ENCODE measurements at regions not wholly inside any gene's neighbourhood (a gene's known extent, or its start where the extent isn't known, plus 50 kb on each side); places are given as distances from the start of the nearest gene placed in this dataset.

DNA sequence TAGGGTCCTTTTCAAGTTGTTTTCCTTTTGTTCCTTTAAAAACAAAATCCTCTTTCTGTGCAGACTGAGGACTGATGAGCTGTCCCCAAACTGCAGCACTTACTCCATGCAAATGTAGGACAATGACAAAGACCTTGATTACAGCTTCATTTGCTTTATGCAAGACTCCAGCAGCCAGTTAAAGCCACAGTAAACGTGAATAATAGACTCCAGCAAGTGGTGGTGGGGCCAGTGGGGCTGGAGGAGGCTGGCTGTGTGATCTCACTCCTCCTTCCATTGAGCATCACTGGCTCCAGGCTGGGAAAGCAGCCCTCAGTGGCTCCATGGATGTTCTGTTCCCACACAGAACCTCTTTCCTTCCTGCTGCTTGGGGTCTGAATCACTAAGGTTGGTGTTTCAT is 306.0 kb upstream of the CELF4 start:
- H3K4me3 ChIP-seq (ENCODE audit: low read length in 2 of 2), result no peak overlapping the region
- no peaks in the 10 kb centered on the region for H3K27me3 ChIP-seq (ENCODE audit: control insufficient read depth in 2 of 2, insufficient read depth in 2 of 2, low read length in 2 of 2)
- no peaks in the 10 kb centered on the region for H3K36me3 ChIP-seq (ENCODE audit: control insufficient read depth in 2 of 2, insufficient read depth in 2 of 2, low read length in 2 of 2)
- H3K4me1 ChIP-seq (ENCODE audit: control insufficient read depth in 2 of 2, insufficient read depth in 2 of 2, low read length in 2 of 2), result no peaks in the 10 kb centered on the region
- no peak overlapping the region for H3K27ac ChIP-seq (ENCODE audit: low read depth in 2 of 2, low read length in 2 of 2)
- no peak overlapping the region for H3K9ac ChIP-seq (ENCODE audit: low read depth in 1 of 2, low read length in 2 of 2)
- H3K9me3 ChIP-seq (ENCODE audit: control insufficient read depth in 2 of 2, low read length in 2 of 2), result no peaks in the 10 kb centered on the region

DNA sequence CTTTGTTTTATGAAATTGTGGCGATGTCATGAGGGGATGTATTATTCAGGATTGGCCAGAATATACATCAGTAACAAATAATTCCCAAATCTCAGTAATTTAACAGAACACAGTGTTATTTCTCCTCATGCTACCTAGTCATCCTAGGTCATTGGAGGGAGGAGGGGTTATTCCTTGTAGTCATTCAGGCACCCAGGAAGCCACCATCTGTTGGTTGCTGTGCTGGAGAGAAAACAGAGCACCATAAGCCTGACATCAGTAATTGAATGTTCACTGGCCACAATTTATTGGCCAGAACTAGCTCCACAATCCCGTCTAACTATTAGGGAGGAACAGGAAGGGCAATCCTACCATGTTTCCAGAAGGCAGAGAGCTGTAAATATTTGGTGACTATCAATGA is 303.5 kb upstream of the CELF4 start:
- Histone ChIP-seq H3K27me3 (ENCODE audit: control insufficient read depth in 2 of 2, insufficient read depth in 2 of 2, low read length in 2 of 2) (no peaks in the 10 kb centered on the region), H3K4me1 (ENCODE audit: control insufficient read depth in 2 of 2, insufficient read depth in 2 of 2, low read length in 2 of 2) (no peaks in the 10 kb centered on the region), H3K4me3 (ENCODE audit: low read length in 2 of 2) (no peak overlapping the region), H3K9ac (ENCODE audit: low read depth in 1 of 2, low read length in 2 of 2) (no peak overlapping the region), H3K36me3 (ENCODE audit: control insufficient read depth in 2 of 2, insufficient read depth in 2 of 2, low read length in 2 of 2) (no peaks in the 10 kb centered on the region), H3K27ac (ENCODE audit: low read depth in 2 of 2, low read length in 2 of 2) (no peak overlapping the region), H3K9me3 (ENCODE audit: control insufficient read depth in 2 of 2, low read length in 2 of 2) (no peaks in the 10 kb centered on the region)

DNA sequence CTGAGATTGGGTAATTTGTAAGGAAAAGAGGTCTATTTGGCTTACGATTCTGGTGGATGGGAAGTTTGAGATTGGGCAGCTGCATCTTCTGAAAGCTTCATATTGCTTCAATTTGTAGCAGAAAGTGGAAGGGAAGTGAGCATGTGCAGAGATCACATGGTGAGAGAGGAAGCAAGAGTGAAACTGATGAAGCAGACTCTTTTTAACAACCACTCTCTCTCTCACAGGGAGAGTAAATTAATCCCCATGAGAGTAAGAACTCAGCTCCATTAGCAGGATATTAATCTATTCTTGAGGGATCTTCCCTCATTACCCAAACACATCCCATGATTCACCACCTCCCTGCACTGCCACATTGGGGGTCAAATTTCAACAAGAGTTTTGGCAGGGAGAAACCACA is 298.5 kb upstream of the CELF4 start:
- H3K27ac ChIP-seq (ENCODE audit: low read depth in 2 of 2, low read length in 2 of 2), result no peak overlapping the region
- H3K4me3 ChIP-seq (ENCODE audit: low read length in 2 of 2), result no peak overlapping the region
- no peaks in the 10 kb centered on the region for H3K4me1 ChIP-seq (ENCODE audit: control insufficient read depth in 2 of 2, insufficient read depth in 2 of 2, low read length in 2 of 2)
- H3K9me3 ChIP-seq (ENCODE audit: control insufficient read depth in 2 of 2, low read length in 2 of 2), result peaks cover 2 to 4% of the 10 kb centered on the region in 2 donors
- no peaks in the 10 kb centered on the region for H3K36me3 ChIP-seq (ENCODE audit: control insufficient read depth in 2 of 2, insufficient read depth in 2 of 2, low read length in 2 of 2)
- H3K9ac ChIP-seq (ENCODE audit: low read depth in 1 of 2, low read length in 2 of 2), result no peak overlapping the region
- no peaks in the 10 kb centered on the region for H3K27me3 ChIP-seq (ENCODE audit: control insufficient read depth in 2 of 2, insufficient read depth in 2 of 2, low read length in 2 of 2)

DNA sequence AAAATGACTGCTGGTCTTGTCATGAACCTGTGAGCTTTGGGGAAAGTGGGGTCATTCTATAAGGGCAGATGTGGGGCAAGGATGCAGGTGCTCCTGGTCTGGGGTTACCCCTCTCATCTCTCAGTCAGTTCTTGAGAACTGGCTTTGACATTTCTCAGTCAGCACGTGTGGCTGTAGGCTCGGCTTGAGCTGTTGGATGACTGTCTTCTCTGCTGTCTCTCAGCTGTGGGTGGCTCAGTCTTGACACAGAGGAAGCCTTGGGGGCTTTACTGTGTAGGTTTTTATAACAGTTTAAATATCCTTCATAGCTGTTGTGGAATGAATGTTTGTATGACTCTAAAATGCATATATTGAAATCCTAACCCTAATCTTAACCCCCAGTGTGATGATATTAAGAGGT is 296.4 kb upstream of the CELF4 start:
- Histone ChIP-seq H3K4me3 (ENCODE audit: low read length in 2 of 2) (no peak overlapping the region), H3K9me3 (ENCODE audit: control insufficient read depth in 2 of 2, low read length in 2 of 2) (peaks cover 2 to 4% of the 10 kb centered on the region in 2 donors), H3K4me1 (ENCODE audit: control insufficient read depth in 2 of 2, insufficient read depth in 2 of 2, low read length in 2 of 2) (no peaks in the 10 kb centered on the region), H3K27me3 (ENCODE audit: control insufficient read depth in 2 of 2, insufficient read depth in 2 of 2, low read length in 2 of 2) (no peaks in the 10 kb centered on the region), H3K9ac (ENCODE audit: low read depth in 1 of 2, low read length in 2 of 2) (no peak overlapping the region), H3K36me3 (ENCODE audit: control insufficient read depth in 2 of 2, insufficient read depth in 2 of 2, low read length in 2 of 2) (no peaks in the 10 kb centered on the region), H3K27ac (ENCODE audit: low read depth in 2 of 2, low read length in 2 of 2) (no peak overlapping the region)

DNA sequence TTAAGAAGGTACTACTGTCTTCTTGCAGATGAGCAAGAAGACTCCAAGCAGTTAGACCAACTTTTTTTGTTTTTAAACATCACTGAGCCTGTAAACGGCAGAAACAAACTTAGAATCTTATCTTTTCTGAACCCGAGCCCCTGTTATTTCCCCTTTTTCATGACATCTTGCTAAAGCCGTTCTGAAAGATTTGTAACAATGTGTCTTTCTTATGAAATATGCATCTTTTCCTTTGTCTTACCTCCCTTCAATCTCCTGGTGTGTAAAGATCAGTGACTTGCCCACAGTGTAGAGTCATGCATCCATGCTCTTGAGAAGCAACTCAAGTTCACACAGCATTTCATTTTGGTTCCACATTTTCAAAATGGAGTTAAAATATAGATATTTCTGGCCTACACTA is 288.8 kb upstream of the CELF4 start:
- Histone ChIP-seq H3K9me3 (ENCODE audit: control insufficient read depth in 2 of 2, low read length in 2 of 2) (no peaks in the 10 kb centered on the region), H3K9ac (ENCODE audit: low read depth in 1 of 2, low read length in 2 of 2) (no peak overlapping the region), H3K27me3 (ENCODE audit: control insufficient read depth in 2 of 2, insufficient read depth in 2 of 2, low read length in 2 of 2) (no peaks in the 10 kb centered on the region), H3K4me1 (ENCODE audit: control insufficient read depth in 2 of 2, insufficient read depth in 2 of 2, low read length in 2 of 2) (no peaks in the 10 kb centered on the region), H3K4me3 (ENCODE audit: low read length in 2 of 2) (no peak overlapping the region), H3K27ac (ENCODE audit: low read depth in 2 of 2, low read length in 2 of 2) (no peak overlapping the region), H3K36me3 (ENCODE audit: control insufficient read depth in 2 of 2, insufficient read depth in 2 of 2, low read length in 2 of 2) (no peaks in the 10 kb centered on the region)

DNA sequence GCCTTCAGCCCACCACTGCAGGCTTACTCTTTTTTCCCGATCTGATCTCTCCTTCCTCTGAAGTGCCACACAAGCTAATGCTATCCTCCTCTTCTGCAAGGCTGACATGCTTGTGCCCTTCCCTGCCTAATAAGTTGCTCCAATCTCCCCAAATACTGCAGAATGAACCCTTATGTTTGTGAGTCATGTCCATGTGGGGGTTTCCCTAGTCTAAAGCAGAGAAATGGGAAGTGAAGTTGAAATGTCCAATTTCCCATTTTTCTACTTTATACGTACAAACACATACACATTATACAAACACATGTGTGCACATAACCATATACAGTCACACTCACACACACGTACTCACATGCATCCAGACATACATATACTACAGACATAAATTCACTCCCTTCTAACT is 288.1 kb upstream of the CELF4 start:
- H3K9ac ChIP-seq (ENCODE audit: low read depth in 1 of 2, low read length in 2 of 2), result no peak overlapping the region
- no peaks in the 10 kb centered on the region for H3K4me1 ChIP-seq (ENCODE audit: control insufficient read depth in 2 of 2, insufficient read depth in 2 of 2, low read length in 2 of 2)
- no peak overlapping the region for H3K4me3 ChIP-seq (ENCODE audit: low read length in 2 of 2)
- H3K9me3 ChIP-seq (ENCODE audit: control insufficient read depth in 2 of 2, low read length in 2 of 2), result no peaks in the 10 kb centered on the region
- H3K36me3 ChIP-seq (ENCODE audit: control insufficient read depth in 2 of 2, insufficient read depth in 2 of 2, low read length in 2 of 2), result no peaks in the 10 kb centered on the region
- H3K27me3 ChIP-seq (ENCODE audit: control insufficient read depth in 2 of 2, insufficient read depth in 2 of 2, low read length in 2 of 2), result no peaks in the 10 kb centered on the region
- H3K27ac ChIP-seq (ENCODE audit: low read depth in 2 of 2, low read length in 2 of 2), result no peak overlapping the region

DNA sequence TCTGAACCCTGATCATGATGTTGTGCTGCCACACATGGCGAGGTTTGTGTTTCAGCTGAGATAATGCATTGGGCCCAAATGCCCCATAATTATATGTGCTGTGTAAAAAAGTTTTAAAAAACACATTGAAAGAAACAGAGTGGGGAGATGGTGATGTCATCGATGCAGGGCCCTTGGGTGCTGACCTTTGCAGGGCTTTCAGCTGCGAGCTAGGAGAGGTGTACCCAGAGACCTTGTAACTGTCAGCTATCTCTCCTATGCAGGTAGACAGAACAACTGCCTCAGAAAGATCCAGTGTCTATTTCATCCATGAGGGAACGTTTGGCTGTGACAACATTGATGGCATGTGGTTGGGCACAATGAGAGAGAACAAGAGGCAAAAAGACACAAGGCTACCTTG is 286.9 kb upstream of the CELF4 start:
- H3K9ac ChIP-seq (ENCODE audit: low read depth in 1 of 2, low read length in 2 of 2), result no peak overlapping the region
- H3K27ac ChIP-seq (ENCODE audit: low read depth in 2 of 2, low read length in 2 of 2), result no peak overlapping the region
- no peaks in the 10 kb centered on the region for H3K4me1 ChIP-seq (ENCODE audit: control insufficient read depth in 2 of 2, insufficient read depth in 2 of 2, low read length in 2 of 2)
- H3K27me3 ChIP-seq (ENCODE audit: control insufficient read depth in 2 of 2, insufficient read depth in 2 of 2, low read length in 2 of 2), result no peaks in the 10 kb centered on the region
- no peak overlapping the region for H3K4me3 ChIP-seq (ENCODE audit: low read length in 2 of 2)
- H3K9me3 ChIP-seq (ENCODE audit: control insufficient read depth in 2 of 2, low read length in 2 of 2), result no peaks in the 10 kb centered on the region
- H3K36me3 ChIP-seq (ENCODE audit: control insufficient read depth in 2 of 2, insufficient read depth in 2 of 2, low read length in 2 of 2), result no peaks in the 10 kb centered on the region

DNA sequence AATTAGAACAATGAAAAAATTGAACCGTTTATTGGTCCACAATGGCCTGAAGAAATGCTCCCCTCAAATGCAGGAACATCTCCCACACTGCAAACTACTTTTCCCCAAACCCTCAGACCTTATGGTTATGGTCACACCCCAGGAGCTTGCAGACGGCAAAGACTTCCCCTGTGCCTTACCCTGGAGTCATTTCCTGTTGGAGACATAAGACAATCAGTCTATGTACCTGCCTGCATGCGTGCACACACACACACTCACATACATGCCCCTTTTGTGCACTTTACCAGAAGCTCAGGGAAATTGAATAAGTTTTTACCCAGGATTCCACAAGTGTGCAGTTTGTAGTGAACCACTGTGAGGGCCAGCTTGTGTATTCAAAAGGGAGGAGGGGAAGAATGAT is 281.9 kb upstream of the CELF4 start:
- no peaks in the 10 kb centered on the region for H3K9me3 ChIP-seq (ENCODE audit: control insufficient read depth in 2 of 2, low read length in 2 of 2)
- no peak overlapping the region for H3K4me3 ChIP-seq (ENCODE audit: low read length in 2 of 2)
- no peak overlapping the region for H3K27ac ChIP-seq (ENCODE audit: low read depth in 2 of 2, low read length in 2 of 2)
- no peak overlapping the region for H3K9ac ChIP-seq (ENCODE audit: low read depth in 1 of 2, low read length in 2 of 2)
- no peaks in the 10 kb centered on the region for H3K4me1 ChIP-seq (ENCODE audit: control insufficient read depth in 2 of 2, insufficient read depth in 2 of 2, low read length in 2 of 2)
- no peaks in the 10 kb centered on the region for H3K36me3 ChIP-seq (ENCODE audit: control insufficient read depth in 2 of 2, insufficient read depth in 2 of 2, low read length in 2 of 2)
- H3K27me3 ChIP-seq (ENCODE audit: control insufficient read depth in 2 of 2, insufficient read depth in 2 of 2, low read length in 2 of 2), result no peaks in the 10 kb centered on the region

DNA sequence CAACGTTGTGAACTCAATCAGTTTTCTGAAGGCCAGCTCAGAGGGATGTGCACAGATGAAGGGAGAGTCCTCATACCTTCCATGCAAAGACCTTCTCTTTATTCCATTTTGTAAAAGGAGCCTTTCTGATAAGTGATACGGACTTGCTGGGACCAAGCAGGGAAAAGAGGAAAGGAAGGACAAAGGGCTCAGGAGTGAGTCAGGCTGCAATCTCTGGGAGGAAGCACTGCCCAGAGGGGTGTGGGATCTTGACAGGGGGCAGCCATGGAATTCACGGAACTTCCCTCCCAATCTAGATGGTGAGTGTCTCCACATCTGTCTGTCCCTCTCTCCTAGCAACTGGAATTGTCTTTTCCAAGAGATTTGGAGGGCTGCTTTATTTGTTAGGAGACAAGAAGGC is 281.4 kb upstream of the CELF4 start:
- H3K36me3 ChIP-seq (ENCODE audit: control insufficient read depth in 2 of 2, insufficient read depth in 2 of 2, low read length in 2 of 2), result no peaks in the 10 kb centered on the region
- H3K4me3 ChIP-seq (ENCODE audit: low read length in 2 of 2), result no peak overlapping the region
- no peaks in the 10 kb centered on the region for H3K9me3 ChIP-seq (ENCODE audit: control insufficient read depth in 2 of 2, low read length in 2 of 2)
- no peak overlapping the region for H3K9ac ChIP-seq (ENCODE audit: low read depth in 1 of 2, low read length in 2 of 2)
- H3K27ac ChIP-seq (ENCODE audit: low read depth in 2 of 2, low read length in 2 of 2), result no peak overlapping the region
- H3K4me1 ChIP-seq (ENCODE audit: control insufficient read depth in 2 of 2, insufficient read depth in 2 of 2, low read length in 2 of 2), result no peaks in the 10 kb centered on the region
- H3K27me3 ChIP-seq (ENCODE audit: control insufficient read depth in 2 of 2, insufficient read depth in 2 of 2, low read length in 2 of 2), result no peaks in the 10 kb centered on the region

DNA sequence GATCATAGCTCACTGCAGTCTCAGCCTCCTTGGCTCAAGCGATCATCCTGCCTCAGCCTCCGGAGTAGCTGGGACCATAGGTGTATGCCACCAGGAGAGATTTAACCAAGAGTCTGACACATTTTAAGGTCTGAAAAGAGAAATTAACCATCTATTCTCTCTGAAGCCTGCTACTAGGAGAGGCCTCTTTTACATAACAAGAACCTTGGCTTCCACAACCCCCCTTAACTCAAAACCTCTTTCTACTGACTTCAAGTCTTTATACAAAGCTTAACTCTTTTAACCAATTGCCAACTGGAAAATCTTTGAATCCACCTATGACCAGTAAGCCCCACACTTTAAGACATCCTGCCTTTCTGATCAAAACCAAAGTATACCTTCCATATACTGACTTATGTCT is 279.9 kb upstream of the CELF4 start:
- no peaks in the 10 kb centered on the region for H3K9me3 ChIP-seq (ENCODE audit: control insufficient read depth in 2 of 2, low read length in 2 of 2)
- no peaks in the 10 kb centered on the region for H3K27me3 ChIP-seq (ENCODE audit: control insufficient read depth in 2 of 2, insufficient read depth in 2 of 2, low read length in 2 of 2)
- no peak overlapping the region for H3K9ac ChIP-seq (ENCODE audit: low read depth in 1 of 2, low read length in 2 of 2)
- H3K27ac ChIP-seq (ENCODE audit: low read depth in 2 of 2, low read length in 2 of 2), result no peak overlapping the region
- no peaks in the 10 kb centered on the region for H3K36me3 ChIP-seq (ENCODE audit: control insufficient read depth in 2 of 2, insufficient read depth in 2 of 2, low read length in 2 of 2)
- H3K4me3 ChIP-seq (ENCODE audit: low read length in 2 of 2), result no peak overlapping the region
- H3K4me1 ChIP-seq (ENCODE audit: control insufficient read depth in 2 of 2, insufficient read depth in 2 of 2, low read length in 2 of 2), result no peaks in the 10 kb centered on the region

DNA sequence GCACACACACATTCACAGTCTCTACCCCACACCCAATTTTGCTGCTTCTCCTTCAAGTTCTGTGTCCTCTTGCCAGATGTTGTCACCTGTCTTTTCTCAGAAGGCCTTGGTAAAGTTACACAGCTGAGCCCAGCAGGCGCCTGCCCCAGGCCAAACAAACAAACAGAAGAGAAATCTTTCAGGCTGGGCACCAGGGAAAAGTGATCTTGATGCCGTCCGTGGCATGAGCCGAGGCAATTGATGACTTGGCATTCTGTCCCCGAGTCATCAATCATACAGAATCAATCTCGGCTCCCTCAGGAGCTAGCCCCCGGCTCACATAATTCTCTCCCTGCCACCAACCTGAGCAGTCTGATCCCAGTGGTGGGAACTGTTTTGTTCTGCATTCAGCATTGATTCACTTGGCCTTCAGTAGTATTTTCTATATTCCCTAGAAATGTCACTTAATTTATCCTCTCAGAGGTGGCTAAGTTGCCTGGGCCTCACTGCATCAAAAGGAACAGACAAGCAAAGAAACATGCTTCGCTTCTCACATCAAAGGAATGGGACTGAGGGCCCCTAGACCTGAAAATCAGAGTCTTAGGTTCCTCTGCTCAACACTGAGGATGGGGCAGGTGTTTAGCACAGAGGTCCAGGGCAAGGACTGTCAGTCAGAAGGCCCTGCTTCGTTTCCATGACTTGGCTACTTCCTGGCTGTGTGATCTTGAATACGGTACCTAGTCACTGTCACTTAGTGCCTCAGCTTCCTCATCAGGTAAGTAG is 278.8 kb upstream of the CELF4 start:
- H3K36me3 ChIP-seq (ENCODE audit: control insufficient read depth in 2 of 2, insufficient read depth in 2 of 2, low read length in 2 of 2), result no peaks in the 10 kb centered on the region
- no peaks in the 10 kb centered on the region for H3K4me1 ChIP-seq (ENCODE audit: control insufficient read depth in 2 of 2, insufficient read depth in 2 of 2, low read length in 2 of 2)
- H3K4me3 ChIP-seq (ENCODE audit: low read length in 2 of 2), result no peak overlapping the region
- H3K9ac ChIP-seq (ENCODE audit: low read depth in 1 of 2, low read length in 2 of 2), result no peak overlapping the region
- no peaks in the 10 kb centered on the region for H3K27me3 ChIP-seq (ENCODE audit: control insufficient read depth in 2 of 2, insufficient read depth in 2 of 2, low read length in 2 of 2)
- no peak overlapping the region for H3K27ac ChIP-seq (ENCODE audit: low read depth in 2 of 2, low read length in 2 of 2)
- H3K9me3 ChIP-seq (ENCODE audit: control insufficient read depth in 2 of 2, low read length in 2 of 2), result no peaks in the 10 kb centered on the region
